GM21576 (cell line): ENCODE measurements at regions not wholly inside any gene's neighbourhood (a gene's known extent, or its start where the extent isn't known, plus 50 kb on each side); places are given as distances from the start of the nearest gene placed in this dataset.
"Not testable (repeated sequence)": the region's sequence is repeated elsewhere in the genome, so short reads cannot be mapped to it uniquely, and the experiment has no call there.

Source experiments
- ATAC-seq: cut with Tn5 transposase; IDR thresholded peaks from one replicate; pipeline ENCODE4 v1.9.1; 2021; ENCODE audit warnings: mild to moderate bottlenecking, moderate library complexity; ENCODE audit not compliant: unreplicated experiment

GRCh38 chr2:146591908-146592307 lies 1252.9 kb upstream of the ACVR2A start:
- ATAC-seq = no peak

GRCh38 chr2:146587291-146587713 lies 1257.5 kb upstream of the ACVR2A start:
- no peak for ATAC-seq

DNA sequence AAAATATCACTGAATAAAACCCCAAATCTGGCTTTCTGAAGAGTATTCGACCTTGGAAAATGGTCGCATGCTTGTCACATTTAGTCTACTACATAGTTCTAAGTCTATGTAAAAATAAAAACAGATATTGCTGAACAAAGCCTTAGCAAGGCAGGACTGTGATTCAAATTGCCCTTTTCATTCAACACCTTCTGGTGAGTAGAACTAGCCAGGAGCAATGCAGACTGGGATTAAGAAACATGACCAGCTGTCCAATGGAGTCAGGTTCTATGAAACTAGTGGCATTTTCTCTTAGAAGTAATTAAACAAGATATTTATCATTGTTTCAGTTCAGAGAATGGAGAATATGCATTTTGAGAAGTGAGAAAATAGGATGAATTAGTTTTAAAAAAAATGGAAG lies 1260.5 kb upstream of the ACVR2A start:
- no peak for ATAC-seq

DNA sequence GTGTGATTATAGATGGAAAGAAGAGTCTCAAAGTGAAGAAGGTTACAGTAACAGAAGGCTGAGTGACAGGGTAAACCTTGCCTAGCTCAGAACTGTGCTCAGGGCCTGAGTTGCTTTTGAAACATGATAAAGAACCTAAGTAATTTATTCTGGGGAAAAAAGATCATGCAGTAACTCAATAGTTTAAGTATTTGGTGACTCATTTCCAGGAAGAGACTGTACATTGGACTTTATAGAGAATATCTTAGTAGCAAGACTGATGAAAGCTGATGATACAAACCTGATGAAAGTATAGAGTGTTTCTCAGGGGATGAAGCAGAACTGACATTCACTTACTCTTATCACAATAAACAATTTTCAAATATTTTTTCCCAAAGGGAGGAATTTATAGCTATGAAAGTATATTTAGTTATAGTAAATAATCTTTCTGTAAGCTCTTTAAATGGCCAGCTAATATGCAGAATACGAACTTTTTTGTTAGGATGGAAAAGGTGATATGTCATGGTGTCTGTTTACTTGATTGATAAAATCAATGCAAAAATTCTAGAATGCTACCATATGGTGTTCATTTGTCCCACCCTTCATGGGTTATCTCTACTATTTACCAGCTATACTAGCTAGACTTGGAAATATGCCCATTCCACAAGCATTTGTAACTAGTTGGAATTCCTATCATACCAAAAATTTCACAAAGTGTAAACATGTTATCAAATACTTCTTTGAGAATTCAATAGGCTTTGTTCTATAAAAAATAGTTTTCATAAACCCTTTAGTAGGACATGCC lies 1265.5 kb upstream of the ACVR2A start:
- ATAC-seq = no peak

DNA sequence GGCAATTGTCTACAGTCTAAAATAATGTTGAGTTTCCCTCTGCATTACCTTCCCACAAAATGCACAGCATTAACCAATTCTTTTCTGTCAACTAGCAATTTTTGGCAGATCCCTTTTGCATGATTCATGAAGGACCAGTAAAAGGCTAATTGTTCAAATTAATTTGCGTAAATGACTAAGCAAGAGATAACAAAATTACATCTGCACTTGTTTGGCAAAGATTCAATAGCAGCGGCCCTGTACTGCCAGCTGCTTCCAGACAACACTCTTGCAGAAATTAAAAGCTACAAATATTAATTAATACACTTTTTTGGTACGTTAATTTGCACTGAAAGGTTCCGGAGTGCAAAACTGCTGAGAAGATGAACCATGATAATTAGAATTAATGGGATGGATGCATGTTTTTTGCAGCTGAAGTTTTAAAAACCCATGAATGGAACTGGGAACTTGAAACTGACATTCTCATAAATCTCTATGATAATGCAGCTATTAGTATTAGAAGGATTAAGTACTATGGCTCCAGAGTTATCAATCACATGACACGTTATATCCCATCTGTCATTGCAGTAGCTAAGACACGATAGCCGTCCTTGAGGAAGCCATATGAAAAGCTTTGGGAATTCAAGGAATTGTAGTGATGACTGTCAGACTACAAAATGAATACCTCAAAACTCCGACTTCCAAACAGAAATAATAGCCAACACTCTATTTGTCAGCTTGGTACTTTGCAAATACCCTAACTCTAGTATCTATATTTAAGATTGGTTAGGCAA lies 1268.3 kb upstream of the ACVR2A start:
- no peak for ATAC-seq

- ATAC-seq = no peak
These were observed 1272.2 kb upstream of the ACVR2A start for GRCh38 chr2:146572598-146572997.

GRCh38 chr2:146561996-146562395 lies 1282.8 kb upstream of the ACVR2A start:
- no peak for ATAC-seq

DNA sequence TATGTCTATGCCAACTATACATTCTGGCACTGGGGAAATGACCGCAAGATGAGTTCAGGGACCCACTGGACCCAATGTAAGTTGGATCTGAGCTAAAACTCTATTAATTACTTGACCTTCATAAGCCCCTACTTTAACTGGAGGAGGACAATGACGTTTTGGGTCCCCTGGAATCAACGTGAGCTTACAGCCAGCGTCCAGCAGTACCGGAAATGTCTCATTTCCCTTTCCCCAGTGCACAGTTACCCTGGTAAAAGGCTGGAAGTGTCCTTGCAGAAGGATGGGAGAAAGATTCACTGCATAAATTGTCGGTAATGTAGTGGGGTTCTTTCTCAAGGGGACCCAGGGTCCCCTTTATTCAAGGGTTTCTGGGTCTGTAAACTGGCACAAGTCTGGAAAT lies 1297.6 kb upstream of the ACVR2A start:
- no peak for ATAC-seq

GRCh38 chr2:146544701-146545100 lies 1300.1 kb upstream of the ACVR2A start:
- no peak for ATAC-seq

DNA sequence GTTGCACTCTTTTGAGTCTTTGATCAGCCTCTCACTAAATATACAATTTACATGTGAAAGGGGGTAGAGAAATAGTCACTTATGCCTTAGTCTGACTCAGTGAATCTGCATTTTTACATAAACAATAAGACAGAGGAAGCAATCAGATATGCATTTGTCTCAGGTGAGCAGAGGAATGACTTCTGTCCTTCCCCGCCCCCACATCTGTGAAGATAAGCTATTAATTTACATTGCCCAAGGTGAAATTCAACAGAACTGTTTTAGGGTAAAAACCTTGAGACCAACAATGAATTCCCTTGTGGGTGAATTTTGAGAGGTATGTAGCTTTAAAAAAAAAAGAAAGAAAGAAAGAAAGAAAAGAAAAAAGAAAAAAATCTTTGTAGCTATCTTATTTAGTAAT lies 1302.9 kb upstream of the ACVR2A start:
- ATAC-seq = no peak

DNA sequence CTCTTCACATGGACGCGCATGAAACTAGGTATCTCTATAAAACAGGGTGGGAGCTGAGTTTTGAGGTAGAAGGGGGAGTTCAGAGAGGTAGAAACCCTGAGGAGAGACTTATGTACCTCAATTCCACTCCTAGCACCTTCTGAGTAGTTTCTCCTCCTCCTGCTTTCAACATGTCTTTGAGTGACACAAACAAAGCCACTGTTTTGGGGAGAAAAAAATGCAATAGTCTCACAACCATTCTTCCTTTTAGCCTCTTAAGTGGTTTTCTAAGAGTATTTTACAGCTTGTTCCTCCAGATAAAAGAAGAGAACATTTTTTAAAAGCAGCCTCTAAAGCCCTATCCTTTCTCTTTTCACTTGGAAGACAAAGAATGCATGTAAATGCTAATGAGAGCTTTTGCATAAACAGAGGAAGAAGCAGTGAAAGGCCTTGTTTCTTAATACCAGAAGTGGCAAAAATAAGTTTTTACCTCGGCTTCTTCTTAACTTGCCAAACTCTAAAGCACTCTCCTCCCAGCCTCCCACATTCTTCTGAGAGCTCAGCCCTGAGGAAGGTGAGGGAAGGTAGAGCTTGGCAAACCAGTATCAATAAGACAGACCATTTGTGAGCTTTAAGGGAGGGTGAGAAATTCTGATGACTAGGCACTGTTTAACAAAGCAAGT lies 1304.4 kb upstream of the ACVR2A start:
- ATAC-seq = no peak

DNA sequence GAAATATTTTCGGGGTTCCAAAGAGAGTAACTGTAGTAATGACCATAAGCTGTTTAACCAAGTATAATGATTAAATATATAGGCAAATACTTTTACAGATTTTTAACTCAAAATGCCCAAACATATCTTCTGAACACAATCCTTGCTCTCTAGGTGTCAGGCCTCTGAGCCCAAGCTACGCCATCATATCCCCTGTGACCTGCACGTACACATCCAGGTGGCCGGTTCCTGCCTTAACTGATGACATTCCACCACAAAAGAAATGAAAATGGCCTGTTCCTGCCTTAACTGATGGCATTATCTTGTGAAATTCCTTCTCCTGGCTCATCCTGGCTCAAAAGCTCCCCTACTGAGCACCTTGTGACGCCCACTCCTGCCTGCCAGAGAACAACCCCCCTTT lies 1305.1 kb upstream of the ACVR2A start:
- ATAC-seq = not testable (repeated sequence)

GRCh38 chr2:146537477-146537876 lies 1307.4 kb upstream of the ACVR2A start:
- no peak for ATAC-seq

DNA sequence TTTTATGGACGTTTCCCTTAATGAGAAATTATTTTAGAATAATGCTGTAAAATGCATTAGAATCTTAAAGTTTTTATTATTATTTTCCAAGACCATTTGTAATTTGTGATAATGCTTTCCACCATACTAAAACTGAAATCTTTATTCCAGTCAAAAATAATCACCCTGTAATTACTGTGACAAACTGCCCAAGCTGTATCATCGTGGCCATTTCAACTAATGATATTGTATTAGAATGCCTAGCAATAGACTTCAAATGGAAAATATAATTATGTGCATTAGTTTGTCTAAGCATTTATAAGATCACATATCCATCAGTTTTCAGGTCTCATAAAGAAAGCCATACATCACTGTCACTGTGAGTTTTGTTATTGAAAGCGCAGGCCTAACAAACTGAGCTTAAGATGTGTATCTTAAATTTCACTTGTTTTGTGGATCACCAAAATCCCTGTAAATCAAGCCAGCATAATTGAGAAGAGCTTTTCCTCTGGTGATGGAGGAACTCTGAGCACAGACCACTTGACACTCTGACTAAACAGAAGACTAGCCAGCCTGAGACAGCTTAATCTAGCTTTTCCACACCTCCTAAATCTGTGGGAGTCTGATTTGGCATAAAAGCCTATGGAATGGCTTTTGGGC lies 1312.2 kb upstream of the ACVR2A start:
- ATAC-seq = no peak

DNA sequence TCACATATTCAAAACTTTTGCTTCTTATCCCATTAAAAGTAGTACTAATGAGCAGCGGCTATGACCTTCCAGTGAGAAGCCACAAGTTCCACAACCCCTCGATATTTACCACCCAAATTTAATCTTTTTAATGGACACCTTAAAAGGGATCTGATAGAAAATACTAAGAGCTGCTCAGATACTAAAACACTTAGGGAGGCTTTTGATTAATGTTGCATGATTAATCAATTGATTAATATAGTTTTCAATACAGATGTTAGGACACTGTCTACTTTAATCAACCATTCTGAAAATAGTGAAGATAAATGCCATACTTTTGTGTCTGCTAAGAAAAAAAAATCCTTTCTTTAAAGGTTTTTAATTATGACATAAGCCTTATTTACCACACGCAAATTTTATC lies 1312.8 kb upstream of the ACVR2A start:
- ATAC-seq = no peak

- ATAC-seq = no peak
These were observed 1313.9 kb upstream of the ACVR2A start for GRCh38 chr2:146530886-146531285.

GRCh38 chr2:146527166-146527565 lies 1317.7 kb upstream of the ACVR2A start:
- no peak for ATAC-seq

- ATAC-seq = no peak
These were observed 1321.6 kb upstream of the ACVR2A start for GRCh38 chr2:146523196-146523595.

GRCh38 chr2:146506851-146507250 lies 1338.0 kb upstream of the ACVR2A start:
- ATAC-seq = no peak

DNA sequence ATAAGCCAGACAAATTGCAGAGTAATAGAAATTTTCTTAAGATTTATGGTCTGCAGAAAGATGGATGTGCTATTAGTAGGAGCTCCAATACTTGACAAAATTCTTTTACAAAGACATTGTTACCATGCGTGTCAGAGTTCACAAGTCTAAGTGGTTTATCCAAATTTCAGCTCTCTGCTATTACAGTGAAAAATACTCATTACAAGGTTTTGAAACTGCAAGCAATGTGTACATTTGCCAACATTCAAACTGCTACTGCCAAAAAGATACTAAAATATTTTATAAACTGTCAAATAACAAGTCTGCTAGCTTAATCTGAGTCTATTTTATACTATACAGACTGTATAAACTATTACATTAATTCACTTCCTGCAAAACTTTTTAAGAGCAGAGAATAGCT lies 1341.5 kb upstream of the ACVR2A start:
- ATAC-seq = no peak

DNA sequence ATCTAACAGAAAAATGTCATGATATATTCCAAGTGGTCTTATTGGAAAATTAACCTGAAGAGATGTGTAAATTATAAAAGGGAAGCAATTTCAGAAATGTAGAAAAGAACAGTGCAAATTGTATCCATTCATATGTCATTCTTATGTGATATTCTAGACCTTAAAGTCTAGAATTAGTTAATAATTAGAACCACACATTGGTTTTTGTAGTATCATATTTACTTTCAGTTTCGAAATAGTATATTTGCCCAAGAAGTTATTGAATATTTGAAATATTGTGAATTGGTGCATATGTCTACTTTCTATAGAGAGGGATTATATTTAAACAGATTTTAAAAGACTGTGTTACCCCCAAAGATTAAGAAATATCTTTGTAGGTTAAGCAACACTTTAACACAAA lies 1348.6 kb upstream of the ACVR2A start:
- ATAC-seq = no peak
